ENCODE measurements at regions not wholly inside any gene's neighbourhood (a gene's known extent, or its start where the extent isn't known, plus 50 kb on each side); places are given as distances from the start of the nearest gene placed in this dataset.

DNA sequence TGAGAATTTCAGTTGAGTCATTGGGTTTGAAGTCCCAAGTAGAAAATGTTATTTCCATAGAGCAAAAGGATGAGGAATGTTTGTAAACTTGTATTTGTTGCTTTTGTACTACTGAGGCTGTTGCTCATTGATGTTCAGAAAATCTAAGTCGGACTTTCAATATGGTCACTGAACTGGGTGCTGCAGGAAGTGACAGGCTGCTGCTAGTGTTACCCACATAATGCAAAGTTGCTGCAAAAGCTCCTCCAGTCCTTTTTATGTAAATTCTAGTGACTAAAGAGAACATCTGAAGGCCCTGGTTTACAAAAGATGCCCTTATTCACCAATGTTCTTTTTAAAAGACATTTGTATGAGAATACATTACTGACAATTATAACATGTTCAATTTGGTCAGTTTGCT is 131.1 kb upstream of the FAM98A start:
- TF ChIP-seq, protein P1, sequence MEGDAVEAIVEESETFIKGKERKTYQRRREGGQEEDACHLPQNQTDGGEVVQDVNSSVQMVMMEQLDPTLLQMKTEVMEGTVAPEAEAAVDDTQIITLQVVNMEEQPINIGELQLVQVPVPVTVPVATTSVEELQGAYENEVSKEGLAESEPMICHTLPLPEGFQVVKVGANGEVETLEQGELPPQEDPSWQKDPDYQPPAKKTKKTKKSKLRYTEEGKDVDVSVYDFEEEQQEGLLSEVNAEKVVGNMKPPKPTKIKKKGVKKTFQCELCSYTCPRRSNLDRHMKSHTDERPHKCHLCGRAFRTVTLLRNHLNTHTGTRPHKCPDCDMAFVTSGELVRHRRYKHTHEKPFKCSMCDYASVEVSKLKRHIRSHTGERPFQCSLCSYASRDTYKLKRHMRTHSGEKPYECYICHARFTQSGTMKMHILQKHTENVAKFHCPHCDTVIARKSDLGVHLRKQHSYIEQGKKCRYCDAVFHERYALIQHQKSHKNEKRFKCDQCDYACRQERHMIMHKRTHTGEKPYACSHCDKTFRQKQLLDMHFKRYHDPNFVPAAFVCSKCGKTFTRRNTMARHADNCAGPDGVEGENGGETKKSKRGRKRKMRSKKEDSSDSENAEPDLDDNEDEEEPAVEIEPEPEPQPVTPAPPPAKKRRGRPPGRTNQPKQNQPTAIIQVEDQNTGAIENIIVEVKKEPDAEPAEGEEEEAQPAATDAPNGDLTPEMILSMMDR (IDR thresholded peaks at IDR 0.05; ENCODE audit: low read depth, low read length): no peak
- DNase-seq (ENCODE audit: low read depth in 1 of 2, low spot score in 1 of 2): no peak
- Histone ChIP-seq H3K9me3 (ENCODE audit: low read depth) (no peaks in the 10 kb centered on the region), H3K36me3 (no peaks in the 10 kb centered on the region), H3K4me1 (ENCODE audit: low read depth) (no peaks in the 10 kb centered on the region), H3K27ac (no peak overlapping the region), H3K27me3 (no peaks in the 10 kb centered on the region), H3K4me3 (no peak overlapping the region)

DNA sequence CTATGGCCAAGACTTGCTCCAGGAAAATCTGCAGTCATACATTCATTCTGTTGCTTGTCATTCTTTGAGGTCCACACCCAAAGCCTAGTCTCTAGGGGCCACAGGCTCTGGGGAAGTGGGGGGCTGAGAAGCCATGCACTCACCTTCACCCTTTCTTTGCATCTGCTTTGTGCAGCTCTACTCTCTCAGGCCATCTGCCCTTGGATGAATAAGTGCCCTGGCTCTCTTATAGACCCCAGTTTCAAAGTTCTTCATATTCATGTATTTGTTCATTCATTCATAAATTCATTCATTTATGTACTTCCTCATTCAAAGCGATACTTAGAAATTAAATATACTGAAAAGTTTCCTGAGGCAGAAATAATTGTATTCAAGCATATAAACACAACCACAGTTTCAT is 130.3 kb upstream of the FAM98A start:
- no peaks in the 10 kb centered on the region for H3K4me1 ChIP-seq (ENCODE audit: low read depth)
- H3K27me3 ChIP-seq: no peaks in the 10 kb centered on the region
- H3K27ac ChIP-seq: no peak overlapping the region
- TF ChIP-seq, protein P1 (IDR thresholded peaks at IDR 0.05; ENCODE audit: low read depth, low read length): no peak
- H3K4me3 ChIP-seq: no peak overlapping the region
- no peaks in the 10 kb centered on the region for H3K9me3 ChIP-seq (ENCODE audit: low read depth)
- DNase-seq (ENCODE audit: low read depth in 1 of 2, low spot score in 1 of 2): no peak
- no peaks in the 10 kb centered on the region for H3K36me3 ChIP-seq

DNA sequence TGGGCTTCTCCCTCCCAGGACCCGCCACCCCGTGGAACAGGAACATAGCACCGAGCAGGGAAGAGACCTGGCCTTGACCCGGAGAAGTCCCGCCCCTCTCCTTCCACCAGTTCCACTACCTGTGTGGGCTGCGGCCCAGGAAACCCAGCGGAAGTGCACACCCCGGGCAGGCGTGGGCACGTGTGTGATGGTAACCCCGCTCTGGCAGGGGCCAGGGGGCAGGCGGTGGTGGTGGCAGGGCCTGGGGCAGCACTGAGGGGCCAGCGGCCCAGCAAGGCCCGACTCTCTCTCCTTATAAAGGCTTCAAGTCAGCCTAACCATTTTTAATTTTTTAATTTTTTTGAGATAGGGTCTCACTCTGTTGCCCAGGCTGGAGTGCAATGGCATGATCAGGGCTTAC is 129.0 kb upstream of the FAM98A start:
- TF ChIP-seq, protein P1 (IDR thresholded peaks at IDR 0.05; ENCODE audit: low read depth, low read length): no peak

DNA sequence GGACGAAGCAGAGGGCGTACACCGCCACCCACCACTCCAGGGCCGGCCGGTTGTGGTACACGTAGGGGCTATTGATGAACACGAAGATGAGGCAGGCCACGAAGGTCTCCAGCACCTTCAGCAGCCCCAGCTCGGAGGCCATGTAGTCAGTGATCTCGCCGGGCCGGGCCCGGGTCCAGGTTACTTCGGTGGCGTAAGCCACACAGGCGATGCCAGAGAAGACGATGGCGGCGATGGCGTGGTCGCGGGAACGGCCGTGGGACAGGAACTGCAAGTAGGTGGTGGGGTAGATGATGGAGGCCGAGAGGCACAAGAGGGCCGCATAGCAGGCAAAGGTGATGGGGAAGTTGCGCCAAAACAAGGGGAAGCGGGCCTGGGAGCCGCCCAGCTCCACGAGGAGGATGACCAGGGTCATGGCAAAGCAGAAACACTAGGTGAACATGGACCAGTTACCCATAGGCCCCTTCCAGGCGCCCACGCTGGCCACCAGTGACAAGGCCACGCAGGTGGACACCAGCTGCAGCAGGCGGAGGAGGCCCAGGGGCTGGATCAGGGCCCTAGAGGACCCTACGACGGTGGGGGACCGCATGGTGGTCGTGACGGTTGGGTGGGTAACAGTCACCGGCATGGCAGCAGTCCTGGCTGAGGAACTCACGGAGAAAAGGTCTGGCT is 128.4 kb upstream of the FAM98A start:
- H3K9me3 ChIP-seq (ENCODE audit: low read depth): no peaks in the 10 kb centered on the region
- no peak overlapping the region for H3K27ac ChIP-seq
- no peak for DNase-seq (ENCODE audit: low read depth in 1 of 2, low spot score in 1 of 2)
- H3K36me3 ChIP-seq: no peaks in the 10 kb centered on the region
- H3K27me3 ChIP-seq: no peaks in the 10 kb centered on the region
- TF ChIP-seq, protein P1 (IDR thresholded peaks at IDR 0.05; ENCODE audit: low read depth, low read length): no peak
- no peaks in the 10 kb centered on the region for H3K4me1 ChIP-seq (ENCODE audit: low read depth)
- H3K4me3 ChIP-seq: no peak overlapping the region

More for the DNA sequence above, 129.0 kb upstream of the FAM98A start:
- H3K4me3 ChIP-seq: no peak overlapping the region
- no peak for DNase-seq (ENCODE audit: low read depth in 1 of 2, low spot score in 1 of 2)
- H3K4me1 ChIP-seq (ENCODE audit: low read depth): no peaks in the 10 kb centered on the region
- H3K27me3 ChIP-seq: no peaks in the 10 kb centered on the region
- H3K36me3 ChIP-seq: no peaks in the 10 kb centered on the region
- no peaks in the 10 kb centered on the region for H3K9me3 ChIP-seq (ENCODE audit: low read depth)
- H3K27ac ChIP-seq: no peak overlapping the region

DNA sequence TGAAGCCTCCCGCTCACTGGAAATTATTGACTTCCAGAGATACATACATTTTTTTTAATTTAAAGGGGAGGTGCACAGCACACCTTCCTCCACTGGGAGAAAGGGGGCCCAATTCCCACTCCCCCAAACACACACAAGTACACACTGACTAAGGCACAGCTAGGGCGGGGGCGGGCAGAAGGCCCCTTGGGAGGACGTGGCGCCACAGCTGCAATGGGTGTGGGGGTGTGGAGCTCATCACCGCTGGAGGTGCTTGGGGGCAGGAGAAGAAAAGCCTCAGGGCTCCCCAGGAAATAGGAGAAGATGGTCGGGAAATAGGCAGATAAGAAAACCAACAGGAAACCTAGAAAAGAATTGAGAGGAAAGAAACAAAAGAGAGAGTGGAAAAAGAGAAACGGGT is 127.3 kb upstream of the FAM98A start:
- TF ChIP-seq, protein P1 (IDR thresholded peaks at IDR 0.05; ENCODE audit: low read depth, low read length): no peak
- Histone ChIP-seq H3K4me3 (no peak overlapping the region), H3K9me3 (ENCODE audit: low read depth) (no peaks in the 10 kb centered on the region), H3K27me3 (no peaks in the 10 kb centered on the region), H3K27ac (no peak overlapping the region), H3K36me3 (no peaks in the 10 kb centered on the region), H3K4me1 (ENCODE audit: low read depth) (no peaks in the 10 kb centered on the region)
- DNase-seq (ENCODE audit: low read depth in 1 of 2, low spot score in 1 of 2): no peak
